NCI-H2107 treated with DMSO at 0.1 percent for 48 hours (cell line): ENCODE measurements at regions not wholly inside any gene's neighbourhood (a gene's known extent, or its start where the extent isn't known, plus 50 kb on each side); places are given as distances from the start of the nearest gene placed in this dataset.
A peak's percentile ranks its signal among the peaks of the same experiment; 100 is the strongest.
"Not testable (repeated sequence)": the region's sequence is repeated elsewhere in the genome, so short reads cannot be mapped to it uniquely, and the experiment has no call there.

ENCODE experiments used
- DNase-seq: peaks from one replicate; lab custom pipeline; 2025; ENCODE audit not compliant: unreplicated experiment; lab: John Stamatoyannopoulos, UW

DNA sequence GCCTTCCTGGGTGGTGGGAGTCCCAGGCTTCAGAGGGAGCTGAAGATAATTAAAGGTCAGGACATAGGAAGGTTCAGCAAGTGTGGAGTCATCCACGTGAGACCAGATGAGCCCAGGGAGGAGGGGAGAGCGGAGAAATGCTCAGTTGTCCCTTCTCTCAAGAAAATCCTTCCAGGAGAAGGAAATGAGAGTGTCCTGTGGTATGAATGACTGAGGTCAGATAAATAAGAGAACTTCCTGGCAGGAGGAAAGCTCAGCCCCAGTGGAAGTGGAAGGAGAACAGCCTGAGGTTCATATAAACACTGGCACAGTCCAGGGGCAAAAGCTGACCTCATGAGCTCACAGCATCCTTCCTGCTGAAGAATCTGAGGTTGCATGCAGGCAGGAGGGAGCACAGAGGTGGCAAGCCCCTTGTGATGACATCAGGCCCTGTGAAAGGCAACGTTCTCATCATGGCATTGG, 97.6 kb downstream of the NAV1 start:
- no peak for DNase-seq

DNA sequence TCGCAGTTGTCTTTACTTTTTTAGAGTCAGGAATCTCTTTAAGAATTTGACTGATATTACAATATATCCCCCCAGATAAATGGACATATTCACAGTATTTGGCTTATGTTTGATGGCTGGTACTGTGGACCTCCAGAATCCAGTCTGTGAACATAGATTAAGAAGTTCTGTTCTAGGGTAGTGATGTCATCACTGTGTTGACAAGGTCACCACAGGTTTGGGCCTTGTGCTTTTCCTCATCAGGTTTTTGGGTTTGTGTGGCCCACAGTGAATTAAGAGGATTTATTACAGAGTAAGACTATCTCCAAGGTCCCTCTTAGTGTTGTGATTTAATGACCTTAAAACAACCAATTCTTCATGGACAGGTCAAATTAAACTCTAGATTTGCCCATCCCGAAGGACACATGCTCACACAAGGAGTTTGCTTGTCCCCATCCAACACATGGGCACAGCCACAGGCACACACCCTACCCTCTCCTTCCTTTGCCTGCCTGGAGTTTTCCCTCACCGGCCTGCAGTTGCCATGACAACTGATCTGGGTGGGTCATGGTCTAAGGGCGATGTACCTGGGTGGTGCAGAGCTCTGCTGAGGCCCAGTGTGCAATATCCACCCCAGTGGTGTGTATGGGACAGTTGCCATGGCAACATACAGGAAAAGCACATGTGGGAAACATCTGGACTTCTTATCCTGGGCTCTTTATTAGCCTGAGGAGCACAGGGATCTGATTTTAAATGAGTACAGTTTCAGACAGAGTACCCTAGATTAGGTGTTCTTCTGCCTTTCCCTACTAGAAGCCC, 98.6 kb downstream of the NAV1 start:
- DNase-seq, result no peak

DNA sequence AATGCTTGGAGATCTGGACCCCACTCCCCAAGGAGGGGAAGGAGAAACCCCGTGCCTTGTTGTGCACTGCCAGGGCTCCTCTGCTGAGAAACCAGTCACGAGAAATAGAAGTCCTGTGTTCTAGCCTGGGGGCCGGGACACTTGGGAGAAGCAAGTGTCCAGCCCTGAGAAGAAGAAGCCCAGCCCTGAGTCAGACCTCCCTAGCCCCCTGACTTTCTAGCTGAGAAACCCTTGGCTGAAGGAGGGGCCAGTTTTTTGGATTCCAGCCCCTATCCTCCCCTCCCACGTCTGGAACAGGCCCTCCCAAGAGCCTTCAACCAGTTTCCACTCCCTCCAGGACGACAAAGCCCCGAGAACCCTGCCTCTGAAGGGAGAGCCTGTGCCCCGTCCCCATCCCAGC, 100.5 kb downstream of the NAV1 start:
- no peak for DNase-seq

DNA sequence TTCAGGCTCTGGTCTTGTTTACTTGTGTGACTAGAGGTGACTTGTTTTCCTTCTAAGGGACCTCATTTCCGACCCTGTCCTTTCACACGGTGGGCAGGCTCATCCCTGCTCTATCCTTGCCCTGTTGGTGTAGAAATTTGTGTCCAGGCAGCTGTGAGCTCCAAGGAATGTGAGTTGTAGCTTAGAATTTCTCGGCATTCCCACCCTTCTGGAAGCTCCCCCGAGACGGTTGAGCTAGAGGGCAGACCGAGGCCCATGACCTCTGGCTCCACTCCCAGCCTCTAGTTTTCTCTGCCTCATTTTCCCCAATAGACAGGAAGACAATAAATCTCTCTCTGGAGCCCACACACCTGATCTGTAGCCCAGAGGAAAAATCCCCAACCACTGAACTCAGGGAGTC, 100.9 kb downstream of the NAV1 start:
- DNase-seq, result no peak

DNA sequence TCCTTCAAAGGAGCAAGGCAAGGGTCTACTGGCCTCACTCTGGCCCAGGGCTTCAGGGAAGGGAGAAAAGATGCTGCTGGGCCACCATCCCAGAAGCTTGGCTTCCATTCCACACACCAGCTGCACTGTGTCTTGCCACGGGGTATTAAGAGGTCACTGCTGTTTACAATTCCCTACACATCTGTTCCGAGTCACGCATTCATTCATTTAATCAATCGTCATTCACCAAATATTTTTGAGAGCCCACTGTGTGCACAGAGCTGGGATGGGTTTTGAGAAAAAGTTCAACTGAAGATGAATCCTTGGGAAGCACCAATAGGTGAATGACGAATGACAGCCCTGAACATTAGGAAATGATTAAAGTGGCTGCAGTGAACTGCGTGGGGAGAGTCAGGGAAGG, 101.7 kb downstream of the NAV1 start:
- no peak for DNase-seq

DNA sequence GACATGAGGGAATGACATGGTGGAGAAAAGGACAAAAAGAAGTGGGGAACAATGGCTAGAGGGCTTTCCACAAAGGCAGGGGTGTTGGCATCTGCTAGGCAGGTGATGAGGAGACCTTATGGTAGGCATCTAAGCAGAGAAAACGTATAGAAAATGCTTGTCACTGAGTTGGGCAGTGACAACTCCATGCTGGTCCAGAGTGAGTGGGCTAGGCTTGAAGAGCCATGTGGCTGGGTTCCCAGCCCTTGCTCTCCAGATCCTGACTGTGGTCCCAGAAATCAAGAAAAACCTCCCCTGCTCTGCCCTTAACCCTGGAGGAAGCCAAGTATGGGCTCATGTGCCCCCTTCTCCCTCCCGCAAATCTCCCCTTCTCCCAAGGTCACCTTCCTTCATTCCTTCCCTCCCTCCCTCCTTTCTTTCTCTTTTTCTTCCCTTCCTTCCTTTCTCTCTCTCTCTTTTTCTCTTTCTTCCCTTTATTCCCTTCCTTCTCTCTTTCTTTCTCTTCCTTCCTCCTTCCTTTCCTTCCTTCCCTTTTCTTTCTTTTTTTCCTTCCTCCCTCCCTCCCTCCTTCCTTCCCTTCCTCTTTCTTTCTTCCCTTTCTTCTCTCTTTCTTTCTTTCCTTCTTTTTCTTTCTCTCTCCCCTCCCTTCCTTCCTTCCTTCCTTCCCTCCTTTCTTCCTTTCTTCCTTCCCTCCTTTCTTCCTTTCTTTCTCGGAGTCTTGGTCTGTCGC, 102.8 kb downstream of the NAV1 start:
- no peak for DNase-seq

DNA sequence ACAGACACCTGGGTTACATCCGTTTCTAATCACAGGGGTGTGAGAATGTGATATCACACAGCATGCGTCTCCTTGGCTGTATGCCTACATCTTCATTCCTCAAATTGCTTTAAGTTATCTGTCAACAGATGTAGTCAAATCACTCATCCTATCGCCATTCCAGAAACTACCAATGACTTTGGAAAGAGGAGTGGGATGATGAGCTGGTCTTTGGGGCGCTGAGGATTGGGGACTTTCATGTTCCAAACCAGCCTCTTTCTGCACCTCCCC, 104.8 kb downstream of the NAV1 start:
- no peak for DNase-seq

DNA sequence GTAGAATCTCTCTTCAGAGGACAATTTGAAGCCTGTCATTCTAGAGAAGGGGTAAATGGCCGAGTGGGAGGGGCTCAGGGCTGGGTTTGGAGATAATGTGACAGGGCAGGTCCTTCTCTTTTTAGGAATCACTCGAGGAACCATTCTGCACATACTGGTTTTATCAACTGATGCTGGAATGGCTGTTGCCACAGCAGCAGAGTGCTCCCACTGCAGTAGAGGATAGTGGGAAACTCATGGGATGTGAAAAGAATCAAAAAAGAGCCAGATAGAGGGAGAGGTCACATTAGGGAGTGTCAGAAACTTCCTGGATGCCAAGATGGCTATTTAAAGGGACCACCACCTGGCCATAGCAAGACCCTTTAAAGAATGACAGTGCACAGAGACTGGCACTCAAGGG, 105.3 kb downstream of the NAV1 start:
- DNase-seq, result no peak

DNA sequence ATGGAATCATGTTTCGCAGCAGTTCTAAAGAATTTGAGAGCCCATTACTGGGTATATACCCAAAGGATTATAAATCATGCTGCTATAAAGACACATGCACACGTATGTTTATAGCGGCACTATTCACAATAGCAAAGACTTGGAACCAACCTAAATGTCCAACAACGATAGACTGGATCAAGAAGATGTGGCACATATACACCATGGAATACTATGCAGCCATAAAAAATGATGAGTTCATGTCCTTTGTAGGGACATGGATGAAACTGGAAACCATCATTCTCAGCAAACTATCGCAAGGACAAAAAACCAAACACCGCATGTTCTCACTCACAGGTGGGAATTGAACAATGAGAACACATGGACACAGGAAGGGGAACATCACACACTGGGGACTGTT, 106.1 kb downstream of the NAV1 start:
- not testable (repeated sequence) for DNase-seq

DNA sequence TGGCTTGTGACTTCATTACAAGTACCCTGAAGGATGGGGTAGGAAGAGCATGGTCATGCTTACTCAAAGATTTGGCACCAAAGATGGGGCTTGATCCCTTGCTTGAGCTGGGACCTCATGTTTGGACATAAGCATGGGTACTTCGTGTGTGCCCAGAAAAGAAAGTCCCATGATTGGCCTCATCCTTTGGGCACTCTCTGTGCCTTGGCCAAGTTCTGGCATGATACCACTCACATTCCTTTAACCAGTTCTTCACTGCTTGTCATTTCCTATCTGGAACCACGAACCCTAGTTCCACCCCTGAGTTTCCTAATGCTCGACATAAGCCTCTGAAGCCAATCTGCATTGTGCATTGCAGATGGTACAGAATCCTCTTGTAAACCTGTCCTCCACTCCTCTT, 107.0 kb downstream of the NAV1 start:
- no peak for DNase-seq

DNA sequence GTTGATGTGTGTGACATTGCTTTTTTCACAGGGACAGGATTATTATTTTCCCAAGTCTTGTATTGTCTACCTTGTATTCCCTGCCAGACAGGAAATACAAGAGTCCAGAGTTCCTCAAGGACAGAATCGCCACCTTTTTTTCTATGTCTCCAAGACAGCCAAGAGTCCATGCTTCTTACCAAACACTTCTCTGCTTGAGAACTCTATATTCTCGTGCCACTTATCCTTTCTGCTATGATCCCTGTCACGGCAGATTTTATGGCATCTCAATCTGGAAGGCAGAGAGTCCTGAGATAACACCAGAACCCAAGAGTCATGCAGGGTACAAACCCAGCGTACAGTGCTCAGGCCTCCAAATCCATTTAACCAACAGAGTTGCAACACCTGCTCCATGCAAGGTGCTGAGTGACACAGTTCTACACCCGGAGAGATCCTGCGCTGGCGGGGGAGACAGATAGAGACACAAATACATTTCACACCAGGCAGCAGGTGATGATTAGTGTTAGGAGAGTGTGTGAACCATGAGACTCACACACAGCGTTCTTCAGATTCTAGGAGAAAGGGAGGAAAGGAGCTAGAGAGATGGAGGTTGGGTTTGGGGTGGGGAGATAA, 107.6 kb downstream of the NAV1 start:
- no peak for DNase-seq

DNA sequence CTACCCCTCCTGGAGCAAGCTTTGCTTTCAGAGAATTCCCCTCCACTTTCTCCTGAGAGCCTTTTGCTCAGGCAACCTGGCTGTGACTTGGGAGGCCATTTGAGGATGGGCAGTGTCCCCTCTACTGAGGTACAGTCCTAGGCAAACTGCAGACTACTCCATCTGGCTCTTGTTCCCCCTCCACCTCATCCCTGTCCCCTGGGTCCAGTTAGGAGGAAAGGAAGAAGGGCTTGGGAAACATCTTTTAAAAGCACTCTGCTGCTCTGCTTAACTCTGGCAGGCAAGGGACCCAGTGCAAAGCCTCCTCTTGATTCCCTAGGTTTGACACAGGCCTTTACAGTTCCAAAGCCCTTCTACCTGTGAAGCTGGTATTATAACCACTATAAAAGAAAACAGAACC, 108.2 kb downstream of the NAV1 start:
- DNase-seq, result no peak

DNA sequence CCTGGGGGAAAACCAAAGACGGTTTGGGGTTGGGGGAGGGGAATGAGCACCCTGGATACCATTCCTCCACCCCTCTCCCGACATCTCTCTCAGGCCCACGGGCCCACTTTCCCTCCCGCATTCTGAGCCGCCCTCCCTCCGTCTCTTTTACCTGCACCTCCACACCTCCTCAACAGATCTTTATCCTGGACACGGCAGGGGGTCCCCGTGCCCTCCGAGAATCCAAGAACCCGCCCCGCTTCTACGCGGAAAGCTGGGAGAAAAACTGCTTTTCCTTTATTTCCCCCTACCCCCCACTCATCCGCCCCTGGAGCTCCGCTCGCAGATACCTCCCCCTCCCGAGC, 108.8 kb downstream of the NAV1 start:
- no peak for DNase-seq

DNA sequence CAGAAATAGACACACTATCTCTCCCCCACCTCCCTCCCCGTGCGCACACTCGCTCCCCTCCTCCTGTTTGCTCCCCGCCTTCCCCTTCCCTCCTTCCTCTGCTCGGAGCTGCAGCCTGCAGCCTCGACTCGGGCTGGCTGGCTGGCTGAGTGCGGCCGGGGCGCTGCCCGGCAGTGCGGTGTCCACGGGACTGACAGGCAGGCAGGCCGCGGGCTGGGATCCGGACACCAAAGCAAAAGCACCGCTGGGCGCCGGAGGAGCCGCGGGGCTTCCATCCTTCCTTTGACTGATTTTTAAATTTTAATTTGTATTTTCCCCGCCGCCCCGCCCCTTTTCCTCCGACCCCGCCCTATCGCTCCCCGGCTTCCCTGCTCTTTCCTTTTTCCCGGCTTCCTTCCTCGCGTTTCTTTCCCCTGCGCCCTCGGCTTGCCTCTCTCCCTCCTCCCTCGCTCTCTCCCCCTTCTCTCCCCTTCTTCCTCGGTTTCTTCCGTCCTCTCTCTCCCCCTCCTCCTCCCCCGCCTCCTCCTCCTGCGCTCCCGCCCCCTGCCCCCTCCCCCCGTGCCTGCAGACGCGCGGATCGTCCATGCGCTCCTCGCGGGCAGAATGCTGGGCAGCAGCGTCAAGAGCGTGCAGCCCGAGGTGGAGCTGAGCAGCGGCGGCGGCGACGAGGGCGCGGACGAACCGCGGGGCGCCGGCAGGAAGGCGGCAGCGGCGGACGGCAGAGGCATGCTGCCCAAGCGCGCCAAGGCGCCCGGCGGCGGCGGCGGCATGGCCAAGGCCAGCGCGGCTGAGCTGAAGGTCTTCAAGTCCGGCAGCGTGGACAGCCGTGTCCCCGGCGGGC, 109.4 kb downstream of the NAV1 start:
- peak; percentile 48 for DNase-seq

DNA sequence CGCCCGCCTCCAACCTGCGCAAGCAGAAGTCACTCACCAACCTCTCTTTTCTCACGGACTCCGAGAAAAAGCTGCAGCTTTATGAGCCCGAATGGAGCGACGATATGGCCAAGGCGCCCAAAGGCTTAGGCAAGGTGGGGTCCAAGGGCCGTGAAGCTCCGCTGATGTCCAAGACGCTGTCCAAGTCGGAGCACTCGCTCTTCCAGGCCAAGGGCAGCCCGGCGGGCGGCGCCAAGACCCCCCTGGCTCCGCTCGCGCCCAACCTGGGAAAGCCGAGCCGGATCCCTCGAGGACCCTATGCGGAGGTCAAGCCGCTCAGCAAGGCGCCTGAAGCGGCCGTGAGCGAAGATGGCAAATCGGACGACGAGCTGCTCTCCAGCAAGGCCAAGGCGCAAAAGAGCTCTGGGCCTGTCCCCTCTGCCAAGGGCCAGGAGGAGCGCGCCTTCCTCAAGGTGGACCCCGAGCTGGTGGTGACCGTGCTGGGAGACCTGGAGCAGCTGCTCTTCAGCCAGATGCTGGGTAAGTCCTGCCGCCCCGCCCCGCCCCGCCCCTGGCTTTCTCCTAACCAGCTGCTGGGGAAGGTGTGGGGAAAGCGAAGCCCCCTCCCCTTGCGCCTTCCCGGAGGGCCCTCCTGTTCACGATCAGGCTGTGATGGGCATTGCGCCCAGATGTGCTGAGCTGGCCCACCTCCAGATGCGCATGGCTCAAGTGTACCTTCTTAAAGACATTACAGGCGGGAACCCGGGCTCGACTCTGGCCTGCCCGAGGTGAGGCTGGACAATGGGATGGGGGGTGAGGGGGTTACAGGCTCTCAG, 110.2 kb downstream of the NAV1 start:
- peak; percentile 13 for DNase-seq

DNA sequence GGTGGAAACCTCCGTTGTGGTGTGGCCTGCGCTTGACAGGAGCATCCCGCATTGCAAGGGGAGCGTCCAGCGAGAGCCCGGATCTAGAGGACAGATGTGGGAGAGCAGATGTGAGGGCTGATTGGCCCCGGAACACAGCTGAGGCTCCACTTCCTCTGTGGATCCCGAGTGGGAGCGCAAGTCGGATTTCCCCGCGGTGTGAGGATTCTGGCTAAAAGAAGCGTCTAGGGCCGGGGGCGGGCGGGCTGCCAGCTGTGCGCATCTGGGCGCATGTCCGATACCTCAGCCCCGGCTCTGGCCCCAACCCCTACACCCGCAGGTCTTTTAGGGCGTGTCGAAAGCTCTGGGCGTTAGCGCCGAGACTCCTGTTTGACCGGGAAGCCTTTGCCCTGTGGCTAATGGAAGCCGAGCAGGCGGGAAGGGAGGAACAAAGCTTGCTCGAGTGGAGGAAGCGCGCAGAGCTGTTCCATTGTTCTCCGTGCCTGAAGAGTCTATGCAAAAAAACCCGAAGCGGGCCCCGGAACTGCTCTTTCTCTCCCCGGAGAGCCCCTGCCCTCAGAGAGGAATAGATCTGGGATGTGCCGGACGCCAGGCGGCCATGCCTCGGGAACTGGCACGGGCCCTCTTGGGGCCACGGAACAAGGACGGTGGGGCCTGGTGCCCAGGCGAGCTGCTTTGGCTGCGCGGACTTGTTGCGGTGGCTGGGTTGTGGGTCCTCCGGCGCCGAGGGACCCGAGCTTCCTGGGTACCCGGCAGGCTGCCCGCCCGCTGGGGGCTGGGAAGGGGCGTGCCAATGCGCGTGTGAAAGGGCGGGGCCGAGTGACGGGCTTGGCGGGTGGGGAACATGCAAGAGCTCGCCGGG, 111.1 kb downstream of the NAV1 start:
- DNase-seq, result peak; percentile 64

DNA sequence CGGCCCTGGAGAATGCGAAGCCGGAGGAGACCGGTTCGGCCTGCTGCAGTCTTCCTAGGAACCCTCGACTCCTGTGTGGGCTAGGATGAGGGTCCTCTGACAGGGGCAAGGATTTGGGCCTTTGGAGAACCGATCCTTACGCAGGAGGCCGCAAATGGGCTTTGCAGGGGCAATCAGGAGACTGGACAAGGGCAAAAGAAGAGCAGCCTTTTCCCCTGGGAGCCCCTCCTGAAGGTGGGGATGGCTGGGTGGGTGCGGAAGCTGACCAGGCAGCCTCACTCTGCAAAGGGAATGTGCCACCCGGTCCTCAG, 111.7 kb downstream of the NAV1 start:
- DNase-seq, result no peak

DNA sequence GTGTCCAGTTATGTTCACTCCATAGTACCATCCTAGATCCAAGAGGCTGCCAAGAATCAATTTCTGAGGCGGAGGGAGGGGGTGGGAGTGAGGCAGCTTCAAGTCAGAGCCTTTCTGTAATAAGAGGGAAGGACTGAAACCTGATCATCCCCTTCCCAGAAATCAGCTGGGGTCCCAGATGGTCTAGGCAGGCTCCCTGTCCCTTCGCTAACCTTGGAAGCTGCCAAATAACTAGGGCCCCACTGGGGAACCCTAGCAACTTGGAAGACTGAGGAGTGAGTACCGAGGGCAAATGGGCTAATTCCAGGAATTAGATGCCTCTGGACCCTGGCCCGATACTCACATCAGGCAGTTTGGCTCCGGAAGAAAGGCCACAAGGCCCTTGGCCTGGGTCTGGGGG, 113.3 kb downstream of the NAV1 start:
- no peak for DNase-seq

DNA sequence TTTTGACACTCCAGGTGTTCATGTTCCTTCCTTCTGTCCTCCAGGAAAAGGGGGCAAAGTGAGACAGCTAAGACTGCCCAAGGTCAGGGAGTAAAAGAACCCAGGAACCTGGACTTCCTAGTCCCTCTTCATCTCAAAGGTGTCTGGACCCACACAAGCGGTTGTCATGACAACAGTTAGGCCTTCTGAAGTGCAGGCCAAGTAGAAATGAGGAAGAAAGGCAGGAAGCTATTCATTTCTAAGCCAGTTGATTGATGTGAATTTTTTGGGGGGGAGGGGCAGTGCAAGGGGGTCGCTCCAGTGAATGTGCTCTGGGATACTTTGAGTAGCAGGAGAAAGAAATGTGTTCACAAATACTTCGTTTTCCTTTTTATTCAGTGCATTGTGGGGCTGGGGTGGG, 114.3 kb downstream of the NAV1 start:
- no peak for DNase-seq

DNA sequence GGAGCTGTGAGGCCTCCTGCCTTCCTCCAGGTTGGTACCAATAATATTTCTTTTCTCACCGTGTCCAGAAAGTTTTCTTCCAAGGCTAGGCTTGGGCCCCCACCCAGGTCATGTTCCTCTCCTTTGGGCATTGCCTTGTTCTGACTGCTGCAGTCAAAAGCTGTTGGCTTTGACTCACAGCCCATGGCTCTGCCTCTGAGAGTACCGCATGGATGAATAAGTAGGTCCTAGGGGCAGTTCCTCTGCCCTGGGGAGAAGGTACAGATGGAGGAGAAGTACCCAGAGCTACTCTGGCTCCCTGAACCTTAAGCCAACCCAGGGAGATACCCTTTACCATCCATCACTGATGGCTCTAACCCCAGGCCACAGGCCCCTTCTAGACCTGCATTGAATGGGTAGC, 115.0 kb downstream of the NAV1 start:
- DNase-seq, result no peak
